T-cell (primary cell): ENCODE measurements at regions not wholly inside any gene's neighbourhood (a gene's known extent, or its start where the extent isn't known, plus 50 kb on each side); places are given as distances from the start of the nearest gene placed in this dataset.

Source experiments
- ATAC-seq, 4 experiments: fragments of 200-7000 bp in 3 of 4; fragments of 150-1000 bp in 1 of 4; cut with Tn5 transposase; replicated peaks in 1 of 4; 1 replicate in 3 of 4; 2 replicates in 1 of 4; pipeline ENCODE4 v1.10.0; 2021; ENCODE audit warnings: moderate library complexity in 3 of 4, mild to moderate bottlenecking in 2 of 4, moderate number of reproducible peaks in 1 of 4
- CTCF ChIA-PET, 2 donors: fragments of 300-600 bp; sonication (Branson Sonifier 250); formaldehyde crosslinking; loops; one replicate each; lab custom pipeline; 2022; ENCODE audit warnings: antibody characterized with exemption in 2 of 2; lab: Charles Lee
- POLR2A ChIA-PET, 2 donors: fragments of 300-600 bp; sonication (Branson Sonifier 250); formaldehyde crosslinking; loops; one replicate each; lab custom pipeline; 2022; ENCODE audit warnings: antibody characterized with exemption in 2 of 2; lab: Charles Lee
- DNase-seq, 35 experiments: peaks; one replicate each; pipeline versions ENCODE4 v3.0.0 to v3.0.0-alpha.2; 2013 to 2023
- H3K27ac ChIP-seq: one replicate; pipeline ENCODE4 v1.5.1; 2013; ENCODE audit warnings: low read length
- H3K27me3 ChIP-seq, 2 experiments: replicated peaks in 1 of 2; 1 replicate in 1 of 2; 2 replicates in 1 of 2; pipeline versions ENCODE4 v1.6.1 to v1.7.0; 2013; ENCODE audit warnings: low read length in 1 of 2, mixed read lengths in 1 of 2; ENCODE audit not compliant: control insufficient read depth in 2 of 2, insufficient read depth in 2 of 2; ENCODE audit errors: extremely low read depth in 1 of 2
- H3K36me3 ChIP-seq, 2 donors: 1 replicate in 1 of 2; 2 replicates in 1 of 2; pipeline versions ENCODE4 v1.6.1 to v1.7.0; 2013; ENCODE audit warnings: low read length in 1 of 2; ENCODE audit not compliant: control insufficient read depth in 2 of 2, insufficient read depth in 1 of 2; ENCODE audit errors: extremely low read depth in 1 of 2
- H3K4me1 ChIP-seq, 2 experiments: 1 replicate in 1 of 2; 2 replicates in 1 of 2; pipeline versions ENCODE4 v1.6.1 to v1.7.0; 2013; ENCODE audit warnings: low read length in 2 of 2, mixed read lengths in 1 of 2; ENCODE audit not compliant: insufficient read depth in 2 of 2, control insufficient read depth in 1 of 2; ENCODE audit errors: extremely low read depth in 1 of 2
- H3K4me3 ChIP-seq, 2 donors: 1 replicate in 1 of 2; 2 replicates in 1 of 2; pipeline versions ENCODE4 v1.5.1 to v1.7.0; 2013; ENCODE audit warnings: mild to moderate bottlenecking in 2 of 2, low read length in 1 of 2, moderate library complexity in 1 of 2; ENCODE audit not compliant: control insufficient read depth in 1 of 2; ENCODE audit errors: extremely low read depth in 1 of 2
- H3K9me3 ChIP-seq: 2 replicates; pipeline ENCODE4 v1.7.0; 2013
- H3K27ac Mint-ChIP-seq, 2 donors: one replicate each; pipeline ENCODE4 v1.8.0; 2020 to 2021; ENCODE audit warnings: mild to moderate bottlenecking in 2 of 2, mixed read lengths in 2 of 2
- H3K27me3 Mint-ChIP-seq, 2 donors: one replicate each; pipeline ENCODE4 v1.8.0; 2021 to 2022; ENCODE audit warnings: mixed read lengths in 2 of 2
- H3K36me3 Mint-ChIP-seq: one replicate; pipeline ENCODE4 v1.8.0; 2021; ENCODE audit warnings: mixed read lengths
- H3K4me1 Mint-ChIP-seq, 3 donors: one replicate each; pipeline ENCODE4 v1.8.0; 2020 to 2022; ENCODE audit warnings: mixed read lengths in 3 of 3, mild to moderate bottlenecking in 1 of 3
- H3K4me3 Mint-ChIP-seq, 3 donors: one replicate each; pipeline ENCODE4 v1.8.0; 2020 to 2022; ENCODE audit warnings: mild to moderate bottlenecking in 3 of 3, mixed read lengths in 3 of 3, moderate library complexity in 3 of 3
- H3K9me3 Mint-ChIP-seq, 3 donors: one replicate each; pipeline ENCODE4 v1.8.0; 2020 to 2022; ENCODE audit warnings: mixed read lengths in 3 of 3
- WGBS: methylation state at CpG from one replicate; pipeline ENCODE4 v1.1.5; 2013; ENCODE audit warnings: missing lambda C conversion rate; ENCODE audit not compliant: insufficient coverage; 5-methylcytosine and 5-hydroxymethylcytosine counted together

DNA sequence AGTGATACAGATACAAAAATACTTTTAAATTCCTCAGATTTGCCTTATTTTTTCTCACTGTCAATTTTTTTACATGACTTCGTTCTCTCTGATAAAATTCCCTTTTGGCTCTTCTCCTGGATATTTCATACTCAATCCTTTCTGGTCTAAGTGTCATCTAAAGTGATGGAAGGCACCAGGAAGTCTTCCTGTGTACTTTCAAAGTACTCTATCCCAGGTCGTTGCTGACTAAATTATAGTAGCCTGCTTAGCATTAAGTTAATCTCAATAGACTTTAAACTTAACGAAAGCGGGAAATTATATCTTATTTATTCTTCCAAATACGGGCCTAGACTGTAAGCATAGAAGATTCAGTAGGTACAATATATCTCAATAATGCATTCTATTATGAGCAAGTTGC is 67.8 kb downstream of the CASP12 start:
- Mint-ChIP-seq H3K4me3 (no peak overlapping the region), H3K27me3 (no peaks in the 10 kb centered on the region), H3K9me3 (peaks cover 0 to 3% (median 0%) of the 10 kb centered on the region in 3 donors), H3K4me1 (no peaks in the 10 kb centered on the region), H3K36me3 (no peaks in the 10 kb centered on the region), H3K27ac (no peak overlapping the region)
- Histone ChIP-seq H3K27me3 (no peaks in the 10 kb centered on the region), H3K4me1 (no peaks in the 10 kb centered on the region), H3K27ac (no peak overlapping the region), H3K4me3 (no peak overlapping the region), H3K36me3 (no peaks in the 10 kb centered on the region), H3K9me3 (no peaks in the 10 kb centered on the region)
- CTCF ChIA-PET: no interaction called here
- POLR2A ChIA-PET: no interaction called here
- ATAC-seq (no peak), DNase-seq (no peak)
- WGBS: 100% methylated on average over 1 of the region's 5 CpGs

GRCh38 chr11:104830080-104830479 is 68.2 kb downstream of the CASP12 start:
- no peak overlapping the region for H3K4me3 Mint-ChIP-seq
- no peak for DNase-seq
- Histone ChIP-seq H3K27me3 (no peaks in the 10 kb centered on the region), H3K4me1 (no peaks in the 10 kb centered on the region), H3K9me3 (no peaks in the 10 kb centered on the region), H3K27ac (no peak overlapping the region), H3K36me3 (no peaks in the 10 kb centered on the region), H3K4me3 (no peak overlapping the region)
- no peak overlapping the region for H3K27ac Mint-ChIP-seq
- H3K4me1 Mint-ChIP-seq: no peaks in the 10 kb centered on the region
- CTCF ChIA-PET: no interaction called here
- WGBS: no CpG with 5 or more reads among the region's 2 CpGs
- peaks cover 0 to 3% (median 0%) of the 10 kb centered on the region in 3 donors for H3K9me3 Mint-ChIP-seq
- POLR2A ChIA-PET: interaction anchor here in 1 of 2 donors (0.6 kb wide), 1 partner anchor 39 kb away, joined by 5 read pairs; no protein-coding TSS in a partner anchor
- no peaks in the 10 kb centered on the region for H3K27me3 Mint-ChIP-seq
- no peak for ATAC-seq
- no peaks in the 10 kb centered on the region for H3K36me3 Mint-ChIP-seq

DNA sequence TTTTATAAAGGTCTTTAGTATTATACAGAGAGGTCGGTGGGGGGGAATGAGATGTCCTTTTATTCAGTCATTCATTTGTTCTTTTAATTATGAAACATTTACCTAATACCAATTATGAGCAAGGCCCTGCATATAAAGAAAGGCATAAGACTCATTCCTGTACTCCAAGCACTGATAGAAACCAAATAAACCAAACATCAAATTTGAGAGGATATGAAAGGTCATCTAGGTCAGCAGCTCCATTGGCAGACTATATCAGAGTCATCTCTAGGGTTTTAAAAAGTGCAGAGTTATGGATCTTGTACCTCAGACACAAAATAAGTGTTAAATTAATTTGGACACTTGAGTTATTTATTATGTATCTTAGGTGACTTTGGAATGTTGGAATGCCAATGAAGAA is 71.5 kb downstream of the CASP12 start:
- DNase-seq: no peak
- H3K27ac Mint-ChIP-seq: no peak overlapping the region
- no peaks in the 10 kb centered on the region for H3K4me1 ChIP-seq
- H3K36me3 ChIP-seq: no peaks in the 10 kb centered on the region
- no peak overlapping the region for H3K4me3 Mint-ChIP-seq
- H3K27ac ChIP-seq: no peak overlapping the region
- no peak for ATAC-seq
- H3K4me3 ChIP-seq: no peak overlapping the region
- no peaks in the 10 kb centered on the region for H3K9me3 ChIP-seq
- ChIA-PET CTCF (interaction anchor here in 1 of 2 donors (0.7 kb wide), 1 partner anchor 11 kb away, joined by 4 read pairs; no protein-coding TSS in a partner anchor), POLR2A (no interaction called here)
- H3K27me3 ChIP-seq: no peaks in the 10 kb centered on the region
- no peaks in the 10 kb centered on the region for H3K27me3 Mint-ChIP-seq
- peaks cover 0 to 4% (median 0%) of the 10 kb centered on the region in 3 donors for H3K4me1 Mint-ChIP-seq
- WGBS: no CpG with 5 or more reads among the region's 1 CpG
- H3K9me3 Mint-ChIP-seq: peaks cover 0 to 3% (median 0%) of the 10 kb centered on the region in 3 donors
- H3K36me3 Mint-ChIP-seq: no peaks in the 10 kb centered on the region

DNA sequence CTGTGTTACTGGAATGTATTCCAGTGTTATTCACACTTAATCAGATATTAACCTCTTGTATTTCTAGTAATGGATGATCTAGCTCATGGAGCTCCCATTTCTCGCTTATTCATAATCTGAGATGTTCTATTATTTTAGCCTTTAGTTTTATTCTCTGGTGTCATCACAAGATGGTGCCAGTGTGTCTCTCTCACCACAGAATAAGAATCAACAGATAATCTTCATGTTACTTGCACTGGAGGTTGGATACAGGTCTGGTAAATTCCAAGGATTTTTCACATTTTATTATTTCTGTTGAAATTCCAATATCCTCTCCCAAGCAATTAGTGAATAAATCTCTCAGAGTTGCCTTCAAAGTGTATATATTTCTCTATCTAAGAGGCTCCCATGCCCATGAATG is 74.6 kb downstream of the CASP12 start:
- no peaks in the 10 kb centered on the region for H3K9me3 ChIP-seq
- Mint-ChIP-seq H3K4me1 (peaks cover 2 to 10% (median 10%) of the 10 kb centered on the region in 3 donors), H3K9me3 (no peaks in the 10 kb centered on the region), H3K4me3 (no peak overlapping the region), H3K36me3 (no peaks in the 10 kb centered on the region), H3K27me3 (no peaks in the 10 kb centered on the region), H3K27ac (no peak overlapping the region)
- H3K27me3 ChIP-seq: no peaks in the 10 kb centered on the region
- no peak overlapping the region for H3K27ac ChIP-seq
- CTCF ChIA-PET: interaction anchor here (0.6 to 0.9 kb wide), 3 partner anchors 123 to 210 kb away, joined by 3 read pairs; no protein-coding TSS in a partner anchor
- POLR2A ChIA-PET: interaction anchor here in 1 of 2 donors (0.8 kb wide), 1 partner anchor 24 kb away, joined by 3 read pairs; no protein-coding TSS in a partner anchor
- no peak for ATAC-seq
- no CpG with 5 or more reads among the region's 1 CpG for WGBS
- H3K4me3 ChIP-seq: no peak overlapping the region
- no peaks in the 10 kb centered on the region for H3K36me3 ChIP-seq
- no peaks in the 10 kb centered on the region for H3K4me1 ChIP-seq
- peak in 1 of 35 experiments; percentile 17 for DNase-seq

DNA sequence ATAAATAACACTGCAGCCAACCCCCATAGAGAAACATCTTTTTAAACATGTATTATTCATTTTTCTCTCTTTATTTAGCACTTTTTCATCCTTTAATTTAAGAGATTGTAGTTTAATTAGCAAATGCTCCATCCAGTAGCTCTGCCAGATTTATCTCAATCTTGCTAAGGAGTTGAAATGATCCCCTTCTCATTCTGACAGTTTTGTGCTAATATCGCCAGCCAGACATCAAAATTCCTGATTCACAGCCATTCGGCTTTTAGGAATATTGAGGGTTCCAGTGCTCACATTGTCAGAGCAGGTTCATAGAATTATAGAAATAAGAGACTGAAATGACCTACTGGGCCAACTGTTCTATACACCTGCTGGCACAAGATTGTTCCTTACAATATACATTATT is 77.8 kb downstream of the CASP12 start:
- no peaks in the 10 kb centered on the region for H3K4me1 ChIP-seq
- H3K36me3 ChIP-seq: no peaks in the 10 kb centered on the region
- H3K9me3 ChIP-seq: no peaks in the 10 kb centered on the region
- Mint-ChIP-seq H3K27ac (no peak overlapping the region), H3K36me3 (no peaks in the 10 kb centered on the region), H3K4me3 (no peak overlapping the region), H3K4me1 (peaks cover 2 to 10% (median 10%) of the 10 kb centered on the region in 3 donors), H3K9me3 (no peaks in the 10 kb centered on the region), H3K27me3 (no peaks in the 10 kb centered on the region)
- no CpG with 5 or more reads among the region's 2 CpGs for WGBS
- no peak overlapping the region for H3K4me3 ChIP-seq
- ChIA-PET CTCF (no interaction called here), POLR2A (no interaction called here)
- ATAC-seq (no peak), DNase-seq (no peak)
- no peak overlapping the region for H3K27ac ChIP-seq
- no peaks in the 10 kb centered on the region for H3K27me3 ChIP-seq

- H3K27ac ChIP-seq: no peak overlapping the region
- H3K36me3 Mint-ChIP-seq: no peaks in the 10 kb centered on the region
- no peaks in the 10 kb centered on the region for H3K36me3 ChIP-seq
- peaks cover 2 to 10% (median 10%) of the 10 kb centered on the region in 3 donors for H3K4me1 Mint-ChIP-seq
- ChIA-PET POLR2A (no interaction called here), CTCF (no interaction called here)
- DNase-seq: no peak
- no peaks in the 10 kb centered on the region for H3K9me3 ChIP-seq
- H3K27me3 ChIP-seq: no peaks in the 10 kb centered on the region
- H3K9me3 Mint-ChIP-seq: no peaks in the 10 kb centered on the region
- no CpG with 5 or more reads among the region's 4 CpGs for WGBS
- no peaks in the 10 kb centered on the region for H3K4me1 ChIP-seq
- no peaks in the 10 kb centered on the region for H3K27me3 Mint-ChIP-seq
- peak overlapping the region in 1 of 2 donors; percentile 62 for H3K27ac Mint-ChIP-seq
- no peak for ATAC-seq
- no peak overlapping the region for H3K4me3 Mint-ChIP-seq
- H3K4me3 ChIP-seq: no peak overlapping the region
These were observed 78.7 kb downstream of the CASP12 start for GRCh38 chr11:104819603-104820002.
